ENCODE measurements at regions not wholly inside any gene's neighbourhood (a gene's known extent, or its start where the extent isn't known, plus 50 kb on each side); places are given as distances from the start of the nearest gene placed in this dataset.

DNA sequence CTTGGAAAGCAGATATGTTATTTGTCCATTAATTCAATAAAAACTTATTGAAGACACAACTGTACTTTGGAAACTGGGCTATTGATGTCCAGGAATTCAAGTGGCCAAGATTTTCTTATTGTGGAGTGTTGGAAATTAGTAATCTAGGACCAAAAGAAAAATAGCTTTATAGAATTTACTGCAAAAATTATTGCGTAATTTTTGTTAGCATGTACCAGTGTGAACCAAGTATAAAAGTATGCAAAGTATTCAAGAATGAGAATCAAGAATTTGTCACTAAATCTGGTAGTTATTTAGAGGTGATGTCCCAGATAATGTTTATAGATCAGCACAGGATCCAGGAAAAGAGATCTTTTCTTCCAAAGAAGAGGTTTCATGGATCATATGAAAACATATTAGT lies 468.9 kb upstream of the CTSO start:
- DNase-seq (ENCODE audit: low spot score): no peak
- TF ChIP-seq, protein P1, sequence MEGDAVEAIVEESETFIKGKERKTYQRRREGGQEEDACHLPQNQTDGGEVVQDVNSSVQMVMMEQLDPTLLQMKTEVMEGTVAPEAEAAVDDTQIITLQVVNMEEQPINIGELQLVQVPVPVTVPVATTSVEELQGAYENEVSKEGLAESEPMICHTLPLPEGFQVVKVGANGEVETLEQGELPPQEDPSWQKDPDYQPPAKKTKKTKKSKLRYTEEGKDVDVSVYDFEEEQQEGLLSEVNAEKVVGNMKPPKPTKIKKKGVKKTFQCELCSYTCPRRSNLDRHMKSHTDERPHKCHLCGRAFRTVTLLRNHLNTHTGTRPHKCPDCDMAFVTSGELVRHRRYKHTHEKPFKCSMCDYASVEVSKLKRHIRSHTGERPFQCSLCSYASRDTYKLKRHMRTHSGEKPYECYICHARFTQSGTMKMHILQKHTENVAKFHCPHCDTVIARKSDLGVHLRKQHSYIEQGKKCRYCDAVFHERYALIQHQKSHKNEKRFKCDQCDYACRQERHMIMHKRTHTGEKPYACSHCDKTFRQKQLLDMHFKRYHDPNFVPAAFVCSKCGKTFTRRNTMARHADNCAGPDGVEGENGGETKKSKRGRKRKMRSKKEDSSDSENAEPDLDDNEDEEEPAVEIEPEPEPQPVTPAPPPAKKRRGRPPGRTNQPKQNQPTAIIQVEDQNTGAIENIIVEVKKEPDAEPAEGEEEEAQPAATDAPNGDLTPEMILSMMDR (IDR thresholded peaks at IDR 0.05; ENCODE audit: borderline replicate concordance, control extremely low read depth, extremely low read depth, insufficient read depth, missing control alignments): no peak
- in situ Hi-C loops (cut with MboI; ENCODE audit: low sequenced_read_pairs, unreplicated experiment): no loop called here

DNA sequence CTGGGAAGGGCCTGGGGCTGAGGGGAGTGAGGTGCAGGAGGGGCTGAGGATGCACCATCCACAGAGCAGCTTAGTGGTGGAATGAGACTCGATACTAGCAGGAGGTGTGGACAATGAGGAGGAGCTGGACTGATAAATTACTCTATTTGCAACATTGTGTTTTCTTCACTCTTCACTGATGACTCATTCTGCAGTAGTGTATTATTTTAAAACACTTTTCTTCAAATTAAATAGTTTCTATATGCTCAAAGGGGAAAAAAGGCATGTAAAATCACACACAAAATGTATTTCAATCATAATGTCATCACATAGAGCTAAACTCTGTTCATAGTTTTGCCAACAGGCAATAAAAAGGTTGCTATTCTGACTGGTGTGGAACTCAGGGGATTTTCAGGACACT lies 467.0 kb upstream of the CTSO start:
- no peak for DNase-seq (ENCODE audit: low spot score)
- TF ChIP-seq, protein P1 (IDR thresholded peaks at IDR 0.05; ENCODE audit: borderline replicate concordance, control extremely low read depth, extremely low read depth, insufficient read depth, missing control alignments): no peak
- in situ Hi-C loops (cut with MboI; ENCODE audit: low sequenced_read_pairs, unreplicated experiment): no loop called here

DNA sequence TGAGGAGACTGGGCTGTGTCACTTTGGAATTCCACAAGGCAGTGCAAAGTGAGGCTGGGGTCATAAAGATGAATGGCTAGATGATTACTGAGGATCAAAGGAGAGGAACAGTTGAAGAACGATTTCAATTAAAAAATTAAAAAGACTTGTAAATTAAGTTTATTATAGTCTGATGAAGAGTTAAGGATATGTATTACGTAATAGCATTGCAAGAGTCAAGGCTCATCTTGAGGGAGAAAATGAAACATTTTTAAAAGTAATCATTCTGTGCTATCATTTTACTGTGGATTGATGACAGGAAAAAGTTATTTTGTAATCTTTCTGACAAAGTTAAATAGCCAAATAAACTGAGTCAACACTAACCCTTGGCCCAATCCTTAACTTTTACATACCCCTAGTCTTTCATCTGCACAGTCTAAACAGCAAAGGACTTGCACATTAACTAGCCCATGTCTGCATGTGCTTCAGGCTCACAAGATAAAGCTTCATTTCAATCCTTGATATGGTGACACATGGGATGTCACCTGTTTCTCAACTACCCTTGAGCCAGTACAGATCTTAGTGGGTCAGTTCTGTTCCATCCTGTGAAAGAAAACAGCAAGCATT lies 465.5 kb upstream of the CTSO start:
- TF ChIP-seq, protein P1 (IDR thresholded peaks at IDR 0.05; ENCODE audit: borderline replicate concordance, control extremely low read depth, extremely low read depth, insufficient read depth, missing control alignments): no peak
- in situ Hi-C loops (cut with MboI; ENCODE audit: low sequenced_read_pairs, unreplicated experiment): no loop called here
- DNase-seq (ENCODE audit: low spot score): no peak

DNA sequence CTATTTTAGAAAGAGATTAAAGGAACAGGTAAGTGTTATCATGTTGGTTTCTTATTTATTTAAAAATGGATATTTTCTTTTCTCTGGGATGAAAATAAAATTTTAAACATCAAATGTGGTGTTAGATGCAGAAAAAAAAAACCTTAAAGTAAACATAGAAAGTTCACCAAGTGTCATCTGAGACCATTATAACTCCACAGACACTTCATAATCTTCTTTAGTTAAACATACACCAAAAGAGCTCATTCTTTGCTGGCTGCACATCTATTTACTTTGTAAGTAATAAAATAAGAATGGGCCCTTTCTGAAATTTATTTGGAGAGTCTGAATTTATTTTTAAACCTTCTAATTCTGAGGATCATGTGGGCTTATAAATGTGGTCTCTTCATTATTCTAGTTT lies 460.7 kb upstream of the CTSO start:
- DNase-seq (ENCODE audit: low spot score): no peak
- in situ Hi-C loops (cut with MboI; ENCODE audit: low sequenced_read_pairs, unreplicated experiment): no loop called here
- TF ChIP-seq, protein P1 (IDR thresholded peaks at IDR 0.05; ENCODE audit: borderline replicate concordance, control extremely low read depth, extremely low read depth, insufficient read depth, missing control alignments): no peak

DNA sequence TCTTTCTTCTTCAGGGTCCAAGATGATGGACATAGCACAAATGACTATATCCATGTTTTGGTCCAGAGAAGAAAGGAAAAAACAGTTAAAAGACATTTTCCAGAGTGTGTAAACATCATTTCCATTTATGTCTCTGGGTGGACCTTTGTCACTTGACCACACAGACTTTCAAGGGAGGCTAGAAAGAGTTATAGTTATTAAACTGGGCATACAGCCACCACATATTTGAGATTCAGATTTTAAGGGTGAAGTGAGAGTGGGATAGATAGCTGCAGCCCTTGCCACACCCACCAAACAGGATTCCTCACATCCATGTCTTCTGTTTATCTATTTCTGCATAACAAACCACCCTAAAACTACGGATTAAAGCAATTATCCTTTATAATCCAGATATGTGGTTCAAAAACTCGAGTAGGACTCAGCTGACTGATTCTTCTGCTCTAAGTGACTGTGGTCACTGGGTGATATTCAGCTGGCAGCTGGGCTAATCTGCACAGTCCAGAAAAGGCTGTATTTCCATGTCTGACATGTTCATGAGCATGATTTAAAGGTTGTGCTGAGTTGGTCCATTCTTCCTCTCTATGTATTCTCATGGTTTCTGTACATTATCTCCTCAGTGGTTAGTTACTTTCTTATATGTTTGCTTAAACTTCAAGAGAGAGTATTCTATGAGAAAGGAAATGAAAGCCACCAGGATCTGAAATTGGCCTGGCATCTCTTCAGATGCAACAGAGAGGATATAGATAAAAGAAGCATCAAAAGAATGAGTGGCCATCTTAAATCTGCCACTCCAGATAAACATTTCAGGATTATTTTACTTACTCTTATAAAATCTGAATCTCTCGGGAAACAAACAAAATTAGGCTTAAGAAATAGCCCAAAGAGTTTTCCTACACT lies 459.8 kb upstream of the CTSO start:
- in situ Hi-C loops (cut with MboI; ENCODE audit: low sequenced_read_pairs, unreplicated experiment): no loop called here
- TF ChIP-seq, protein P1 (IDR thresholded peaks at IDR 0.05; ENCODE audit: borderline replicate concordance, control extremely low read depth, extremely low read depth, insufficient read depth, missing control alignments): no peak
- no peak for DNase-seq (ENCODE audit: low spot score)

DNA sequence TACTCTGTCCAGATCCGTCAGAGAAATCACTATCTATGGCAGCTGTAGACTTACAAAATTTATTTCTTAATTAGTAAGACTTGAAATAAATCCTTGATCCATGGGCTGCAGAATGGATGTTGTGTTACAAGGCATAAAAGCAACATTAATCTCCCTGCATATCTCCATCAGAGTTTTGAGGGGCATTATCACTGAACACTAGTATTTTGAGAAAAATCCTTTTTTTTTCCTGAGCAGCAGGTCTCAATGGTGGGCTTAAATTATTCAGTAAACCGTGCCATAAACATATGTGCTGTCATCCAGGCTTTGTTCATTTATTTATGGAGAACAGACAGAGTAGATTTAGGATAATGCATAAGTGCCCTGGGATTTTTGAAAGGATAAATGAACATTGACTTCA lies 457.9 kb upstream of the CTSO start:
- TF ChIP-seq, protein P1 (IDR thresholded peaks at IDR 0.05; ENCODE audit: borderline replicate concordance, control extremely low read depth, extremely low read depth, insufficient read depth, missing control alignments): no peak
- in situ Hi-C loops (cut with MboI; ENCODE audit: low sequenced_read_pairs, unreplicated experiment): no loop called here
- DNase-seq (ENCODE audit: low spot score): no peak
